H9 (cell line): ENCODE measurements at regions not wholly inside any gene's neighbourhood (a gene's known extent, or its start where the extent isn't known, plus 50 kb on each side); places are given as distances from the start of the nearest gene placed in this dataset.
A peak's percentile ranks its signal among the peaks of the same experiment; 100 is the strongest.

Source experiments
- DNase-seq: peaks from one replicate; pipeline ENCODE4 v3.0.0-alpha.2; 2017
- H2AFZ ChIP-seq: one replicate; pipeline ENCODE4 v1.6.1; 2013; ENCODE audit warnings: mild to moderate bottlenecking, low read length, control low read depth, moderate library complexity
- H2AK5ac ChIP-seq: 2 replicates; pipeline ENCODE4 v1.6.1; 2013; ENCODE audit warnings: low read length, control low read depth, mixed read lengths; ENCODE audit not compliant: insufficient read length
- H2BK120ac ChIP-seq: one replicate; pipeline ENCODE4 v1.6.1; 2013; ENCODE audit warnings: low read depth, mild to moderate bottlenecking, low read length, control low read depth, inconsistent platforms; ENCODE audit not compliant: poor library complexity, severe bottlenecking
- H2BK12ac ChIP-seq: 2 replicates; pipeline ENCODE4 v1.6.1; 2013; ENCODE audit warnings: low read length, control low read depth, mixed read lengths, low read depth; ENCODE audit not compliant: insufficient read length
- H2BK15ac ChIP-seq: 2 replicates; pipeline ENCODE4 v1.6.1; 2013; ENCODE audit warnings: low read depth, low read length, control low read depth
- H2BK20ac ChIP-seq: one replicate; pipeline ENCODE4 v1.6.1; 2013; ENCODE audit warnings: low read depth, mild to moderate bottlenecking, low read length, control low read depth, inconsistent platforms; ENCODE audit not compliant: poor library complexity, severe bottlenecking
- H2BK5ac ChIP-seq: 2 replicates; pipeline ENCODE4 v1.6.1; 2013; ENCODE audit warnings: low read length, control low read depth, mixed read lengths; ENCODE audit not compliant: insufficient read length
- H3K14ac ChIP-seq: 2 replicates; pipeline ENCODE4 v1.6.1; 2013; ENCODE audit warnings: low read length, control low read depth; ENCODE audit not compliant: insufficient read depth
- H3K18ac ChIP-seq: 2 replicates; pipeline ENCODE4 v1.6.1; 2013; ENCODE audit warnings: low read depth, mild to moderate bottlenecking, mixed read lengths, low read length, control low read depth; ENCODE audit not compliant: insufficient read length
- H3K23ac ChIP-seq: 2 replicates; pipeline ENCODE4 v1.6.1; 2013; ENCODE audit warnings: low read length, control low read depth, mixed read lengths, low read depth; ENCODE audit not compliant: insufficient read length
- H3K23me2 ChIP-seq: 2 replicates; pipeline ENCODE4 v1.6.1; 2013; ENCODE audit warnings: low read depth, mild to moderate bottlenecking, mixed read lengths, low read length, control low read depth; ENCODE audit not compliant: insufficient read length, poor library complexity, severe bottlenecking
- H3K27ac ChIP-seq: 2 replicates; pipeline ENCODE4 v1.5.1; 2013; ENCODE audit warnings: low read length, control low read depth, mixed read lengths, low read depth; ENCODE audit not compliant: insufficient read length
- H3K27me3 ChIP-seq: 2 replicates; pipeline ENCODE4 v1.6.1; 2013; ENCODE audit warnings: low read length, control low read depth, inconsistent platforms; ENCODE audit not compliant: insufficient read depth
- H3K4ac ChIP-seq: 2 replicates; pipeline ENCODE4 v1.6.1; 2013; ENCODE audit warnings: low read depth, mild to moderate bottlenecking, control low read depth, inconsistent platforms, low read length, moderate library complexity
- H3K4me1 ChIP-seq: 2 replicates; pipeline ENCODE4 v1.6.1; 2013; ENCODE audit warnings: low read length, control low read depth, inconsistent platforms; ENCODE audit not compliant: insufficient read depth
- H3K4me2 ChIP-seq: 2 replicates; pipeline ENCODE4 v1.6.1; 2013; ENCODE audit warnings: low read length, control low read depth, mixed read lengths; ENCODE audit not compliant: insufficient read length, insufficient read depth
- H3K56ac ChIP-seq: 2 replicates; pipeline ENCODE4 v1.6.1; 2013; ENCODE audit warnings: low read depth, mild to moderate bottlenecking, mixed read lengths, low read length, control low read depth; ENCODE audit not compliant: insufficient read length
- H3K79me1 ChIP-seq: 2 replicates; pipeline ENCODE4 v1.6.1; 2013; ENCODE audit warnings: low read depth, mild to moderate bottlenecking, moderate library complexity, low read length, control low read depth, inconsistent platforms; ENCODE audit not compliant: insufficient read depth, poor library complexity, severe bottlenecking
- H3K79me2 ChIP-seq: 2 replicates; pipeline ENCODE4 v1.6.1; 2013; ENCODE audit warnings: low read length, control low read depth, inconsistent platforms; ENCODE audit not compliant: insufficient read depth
- H3K9ac ChIP-seq: 2 replicates; pipeline ENCODE4 v1.6.1; 2013; ENCODE audit warnings: low read length, control low read depth, mixed read lengths; ENCODE audit not compliant: insufficient read length; ENCODE audit errors: extremely low read depth
- H3K9me3 ChIP-seq: one replicate; pipeline ENCODE4 v1.6.1; 2013; ENCODE audit warnings: low read depth, low read length, inconsistent platforms; ENCODE audit not compliant: control insufficient read depth
- H3T11ph ChIP-seq: one replicate; pipeline ENCODE4 v1.6.1; 2013; ENCODE audit warnings: mild to moderate bottlenecking, low read length, control low read depth, inconsistent platforms
- H4K20me1 ChIP-seq: one replicate; pipeline ENCODE4 v1.6.1; 2013; ENCODE audit not compliant: control insufficient read depth, insufficient read length, insufficient read depth
- H4K5ac ChIP-seq: 2 replicates; pipeline ENCODE4 v1.6.1; 2013; ENCODE audit warnings: low read depth, mild to moderate bottlenecking, mixed read lengths, low read length, control low read depth; ENCODE audit not compliant: insufficient read length
- H4K8ac ChIP-seq: replicated peaks from 2 replicates; pipeline ENCODE4 v1.6.1; 2013; ENCODE audit warnings: low read length, control low read depth, mixed read lengths, low read depth; ENCODE audit not compliant: insufficient read length
- H4K91ac ChIP-seq: 2 replicates; pipeline ENCODE4 v1.6.1; 2013; ENCODE audit warnings: low read depth, mild to moderate bottlenecking, moderate library complexity, mixed read lengths, low read length, control low read depth; ENCODE audit not compliant: insufficient read length
- H3K27ac Mint-ChIP-seq, 3 experiments: 2 replicates in 2 of 3; 3 replicates in 1 of 3; pipeline ENCODE4 v1.8.0; 2020 to 2021; ENCODE audit warnings: mixed read lengths in 3 of 3, mild to moderate bottlenecking in 1 of 3, moderate library complexity in 1 of 3
- H3K27me3 Mint-ChIP-seq: 2 replicates; pipeline ENCODE4 v1.8.0; 2021; ENCODE audit warnings: low read depth, mild to moderate bottlenecking, moderate library complexity, mixed read lengths
- H3K36me3 Mint-ChIP-seq, 3 experiments: 2 replicates in 2 of 3; 3 replicates in 1 of 3; pipeline ENCODE4 v1.8.0; 2020 to 2021; ENCODE audit warnings: low read depth in 3 of 3, mixed read lengths in 3 of 3; ENCODE audit not compliant: insufficient read depth in 1 of 3
- H3K4me1 Mint-ChIP-seq, 2 experiments: 2 replicates each; pipeline ENCODE4 v1.8.0; 2020; ENCODE audit warnings: mixed read lengths in 2 of 2
- H3K4me3 Mint-ChIP-seq, 2 experiments: 2 replicates in 1 of 2; 3 replicates in 1 of 2; pipeline ENCODE4 v1.8.0; 2020 to 2021; ENCODE audit warnings: mild to moderate bottlenecking in 2 of 2, mixed read lengths in 2 of 2, moderate library complexity in 1 of 2
- H3K9me3 Mint-ChIP-seq, 2 experiments: 2 replicates in 1 of 2; 3 replicates in 1 of 2; pipeline ENCODE4 v1.8.0; 2020; ENCODE audit warnings: mild to moderate bottlenecking in 2 of 2, mixed read lengths in 2 of 2, moderate library complexity in 1 of 2
- WGBS: extraction: QIAGEN DNeasy Blood & Tissue Kit; methylation state at CpG from one replicate; pipeline ENCODE4 v1.1.7; 2013; ENCODE audit warnings: missing lambda C conversion rate, low lambda C conversion rate, mixed read lengths; ENCODE audit not compliant: insufficient read length; ENCODE audit errors: extremely low coverage; 5-methylcytosine and 5-hydroxymethylcytosine counted together
- TF ChIP-seq, protein P1 (sequence below): fragments of 200-600 bp; sonication (generic); conservative IDR thresholded peaks from 3 replicates; pipeline ENCODE4 v1.8.0; 2021; ENCODE audit warnings: antibody characterized with exemption, mild to moderate bottlenecking

DNA sequence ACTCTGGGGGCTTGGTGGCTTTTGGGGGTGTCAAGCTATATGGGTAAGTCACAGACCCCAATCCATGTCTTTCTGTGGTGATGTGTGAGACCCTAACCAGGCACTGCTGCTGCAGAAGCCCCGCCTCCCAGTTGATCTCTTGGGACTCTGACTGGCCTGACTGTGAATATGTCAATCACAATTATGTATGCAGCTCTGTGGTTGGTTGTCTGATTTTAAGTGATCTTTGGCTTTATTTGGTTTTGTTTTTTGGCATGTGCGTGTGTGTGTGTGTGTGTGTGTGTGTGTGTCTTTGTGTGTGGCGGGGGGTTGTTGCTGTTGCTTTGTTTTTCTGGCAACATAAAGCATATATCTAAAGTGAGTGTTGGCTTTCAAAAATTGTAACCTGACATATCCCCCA, 78.5 kb upstream of the GLS start:
- TF ChIP-seq, protein P1, sequence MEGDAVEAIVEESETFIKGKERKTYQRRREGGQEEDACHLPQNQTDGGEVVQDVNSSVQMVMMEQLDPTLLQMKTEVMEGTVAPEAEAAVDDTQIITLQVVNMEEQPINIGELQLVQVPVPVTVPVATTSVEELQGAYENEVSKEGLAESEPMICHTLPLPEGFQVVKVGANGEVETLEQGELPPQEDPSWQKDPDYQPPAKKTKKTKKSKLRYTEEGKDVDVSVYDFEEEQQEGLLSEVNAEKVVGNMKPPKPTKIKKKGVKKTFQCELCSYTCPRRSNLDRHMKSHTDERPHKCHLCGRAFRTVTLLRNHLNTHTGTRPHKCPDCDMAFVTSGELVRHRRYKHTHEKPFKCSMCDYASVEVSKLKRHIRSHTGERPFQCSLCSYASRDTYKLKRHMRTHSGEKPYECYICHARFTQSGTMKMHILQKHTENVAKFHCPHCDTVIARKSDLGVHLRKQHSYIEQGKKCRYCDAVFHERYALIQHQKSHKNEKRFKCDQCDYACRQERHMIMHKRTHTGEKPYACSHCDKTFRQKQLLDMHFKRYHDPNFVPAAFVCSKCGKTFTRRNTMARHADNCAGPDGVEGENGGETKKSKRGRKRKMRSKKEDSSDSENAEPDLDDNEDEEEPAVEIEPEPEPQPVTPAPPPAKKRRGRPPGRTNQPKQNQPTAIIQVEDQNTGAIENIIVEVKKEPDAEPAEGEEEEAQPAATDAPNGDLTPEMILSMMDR = no peak
- Histone ChIP-seq H3K4me1 (peaks cover 5% of the 10 kb centered on the region), H3K56ac (no peak overlapping the region), H3K4ac (no peak overlapping the region), H2BK15ac (no peak overlapping the region), H2BK5ac (no peak overlapping the region), H4K5ac (no peak overlapping the region), H3T11ph (no peak overlapping the region), H3K9ac (no peak overlapping the region), H4K91ac (no peak overlapping the region), H4K20me1 (no peaks in the 10 kb centered on the region), H2BK12ac (no peak overlapping the region), H3K27ac (no peak overlapping the region), H3K14ac (no peak overlapping the region), H3K23ac (no peak overlapping the region), H3K18ac (no peak overlapping the region), H3K23me2 (no peaks in the 10 kb centered on the region), H3K4me2 (no peak overlapping the region), H3K79me2 (no peaks in the 10 kb centered on the region), H3K27me3 (no peaks in the 10 kb centered on the region), H2BK120ac (no peak overlapping the region), H2AFZ (no peak overlapping the region), H3K79me1 (no peaks in the 10 kb centered on the region), H2AK5ac (no peak overlapping the region), H2BK20ac (no peak overlapping the region), H4K8ac (no peak overlapping the region), H3K9me3 (no peaks in the 10 kb centered on the region)
- no peaks in the 10 kb centered on the region for H3K27me3 Mint-ChIP-seq
- WGBS = no CpG with 5 or more reads among the region's 3 CpGs
- H3K4me3 Mint-ChIP-seq = 0 out of 5 replicates have a peak overlapping the region, but pooled peaks of 1 of the 2 experiments have one; percentile 1
- peaks cover 35% of the 10 kb centered on the region in 2 experiments for H3K4me1 Mint-ChIP-seq
- H3K27ac Mint-ChIP-seq = peak overlapping the region in 1 of 3 experiments; percentile 41; a peak in 2 of 7 replicates
- no peaks in the 10 kb centered on the region for H3K36me3 Mint-ChIP-seq
- DNase-seq = peak; percentile 64
- H3K9me3 Mint-ChIP-seq = no peaks in the 10 kb centered on the region
